H9 (cell line): ENCODE measurements at regions not wholly inside any gene's neighbourhood (a gene's known extent, or its start where the extent isn't known, plus 50 kb on each side); places are given as distances from the start of the nearest gene placed in this dataset.

Experiments
- DNase-seq: peaks from one replicate; pipeline ENCODE4 v3.0.0-alpha.2; 2017
- H2AFZ ChIP-seq: one replicate; pipeline ENCODE4 v1.6.1; 2013; ENCODE audit warnings: mild to moderate bottlenecking, low read length, control low read depth, moderate library complexity
- H2AK5ac ChIP-seq: 2 replicates; pipeline ENCODE4 v1.6.1; 2013; ENCODE audit warnings: low read length, control low read depth, mixed read lengths; ENCODE audit not compliant: insufficient read length
- H2BK120ac ChIP-seq: one replicate; pipeline ENCODE4 v1.6.1; 2013; ENCODE audit warnings: low read depth, mild to moderate bottlenecking, low read length, control low read depth, inconsistent platforms; ENCODE audit not compliant: poor library complexity, severe bottlenecking
- H2BK12ac ChIP-seq: 2 replicates; pipeline ENCODE4 v1.6.1; 2013; ENCODE audit warnings: low read length, control low read depth, mixed read lengths, low read depth; ENCODE audit not compliant: insufficient read length
- H2BK15ac ChIP-seq: 2 replicates; pipeline ENCODE4 v1.6.1; 2013; ENCODE audit warnings: low read depth, low read length, control low read depth
- H2BK20ac ChIP-seq: one replicate; pipeline ENCODE4 v1.6.1; 2013; ENCODE audit warnings: low read depth, mild to moderate bottlenecking, low read length, control low read depth, inconsistent platforms; ENCODE audit not compliant: poor library complexity, severe bottlenecking
- H2BK5ac ChIP-seq: 2 replicates; pipeline ENCODE4 v1.6.1; 2013; ENCODE audit warnings: low read length, control low read depth, mixed read lengths; ENCODE audit not compliant: insufficient read length
- H3K14ac ChIP-seq: 2 replicates; pipeline ENCODE4 v1.6.1; 2013; ENCODE audit warnings: low read length, control low read depth; ENCODE audit not compliant: insufficient read depth
- H3K18ac ChIP-seq: 2 replicates; pipeline ENCODE4 v1.6.1; 2013; ENCODE audit warnings: low read depth, mild to moderate bottlenecking, mixed read lengths, low read length, control low read depth; ENCODE audit not compliant: insufficient read length
- H3K23ac ChIP-seq: 2 replicates; pipeline ENCODE4 v1.6.1; 2013; ENCODE audit warnings: low read length, control low read depth, mixed read lengths, low read depth; ENCODE audit not compliant: insufficient read length
- H3K23me2 ChIP-seq: 2 replicates; pipeline ENCODE4 v1.6.1; 2013; ENCODE audit warnings: low read depth, mild to moderate bottlenecking, mixed read lengths, low read length, control low read depth; ENCODE audit not compliant: insufficient read length, poor library complexity, severe bottlenecking
- H3K27ac ChIP-seq: 2 replicates; pipeline ENCODE4 v1.5.1; 2013; ENCODE audit warnings: low read length, control low read depth, mixed read lengths, low read depth; ENCODE audit not compliant: insufficient read length
- H3K27me3 ChIP-seq: 2 replicates; pipeline ENCODE4 v1.6.1; 2013; ENCODE audit warnings: low read length, control low read depth, inconsistent platforms; ENCODE audit not compliant: insufficient read depth
- H3K4ac ChIP-seq: 2 replicates; pipeline ENCODE4 v1.6.1; 2013; ENCODE audit warnings: low read depth, mild to moderate bottlenecking, control low read depth, inconsistent platforms, low read length, moderate library complexity
- H3K4me1 ChIP-seq: 2 replicates; pipeline ENCODE4 v1.6.1; 2013; ENCODE audit warnings: low read length, control low read depth, inconsistent platforms; ENCODE audit not compliant: insufficient read depth
- H3K4me2 ChIP-seq: 2 replicates; pipeline ENCODE4 v1.6.1; 2013; ENCODE audit warnings: low read length, control low read depth, mixed read lengths; ENCODE audit not compliant: insufficient read length, insufficient read depth
- H3K56ac ChIP-seq: 2 replicates; pipeline ENCODE4 v1.6.1; 2013; ENCODE audit warnings: low read depth, mild to moderate bottlenecking, mixed read lengths, low read length, control low read depth; ENCODE audit not compliant: insufficient read length
- H3K79me1 ChIP-seq: 2 replicates; pipeline ENCODE4 v1.6.1; 2013; ENCODE audit warnings: low read depth, mild to moderate bottlenecking, moderate library complexity, low read length, control low read depth, inconsistent platforms; ENCODE audit not compliant: insufficient read depth, poor library complexity, severe bottlenecking
- H3K79me2 ChIP-seq: 2 replicates; pipeline ENCODE4 v1.6.1; 2013; ENCODE audit warnings: low read length, control low read depth, inconsistent platforms; ENCODE audit not compliant: insufficient read depth
- H3K9ac ChIP-seq: 2 replicates; pipeline ENCODE4 v1.6.1; 2013; ENCODE audit warnings: low read length, control low read depth, mixed read lengths; ENCODE audit not compliant: insufficient read length; ENCODE audit errors: extremely low read depth
- H3K9me3 ChIP-seq: one replicate; pipeline ENCODE4 v1.6.1; 2013; ENCODE audit warnings: low read depth, low read length, inconsistent platforms; ENCODE audit not compliant: control insufficient read depth
- H3T11ph ChIP-seq: one replicate; pipeline ENCODE4 v1.6.1; 2013; ENCODE audit warnings: mild to moderate bottlenecking, low read length, control low read depth, inconsistent platforms
- H4K20me1 ChIP-seq: one replicate; pipeline ENCODE4 v1.6.1; 2013; ENCODE audit not compliant: control insufficient read depth, insufficient read length, insufficient read depth
- H4K5ac ChIP-seq: 2 replicates; pipeline ENCODE4 v1.6.1; 2013; ENCODE audit warnings: low read depth, mild to moderate bottlenecking, mixed read lengths, low read length, control low read depth; ENCODE audit not compliant: insufficient read length
- H4K8ac ChIP-seq: replicated peaks from 2 replicates; pipeline ENCODE4 v1.6.1; 2013; ENCODE audit warnings: low read length, control low read depth, mixed read lengths, low read depth; ENCODE audit not compliant: insufficient read length
- H4K91ac ChIP-seq: 2 replicates; pipeline ENCODE4 v1.6.1; 2013; ENCODE audit warnings: low read depth, mild to moderate bottlenecking, moderate library complexity, mixed read lengths, low read length, control low read depth; ENCODE audit not compliant: insufficient read length
- H3K27ac Mint-ChIP-seq, 3 experiments: 2 replicates in 2 of 3; 3 replicates in 1 of 3; pipeline ENCODE4 v1.8.0; 2020 to 2021; ENCODE audit warnings: mixed read lengths in 3 of 3, mild to moderate bottlenecking in 1 of 3, moderate library complexity in 1 of 3
- H3K27me3 Mint-ChIP-seq: 2 replicates; pipeline ENCODE4 v1.8.0; 2021; ENCODE audit warnings: low read depth, mild to moderate bottlenecking, moderate library complexity, mixed read lengths
- H3K36me3 Mint-ChIP-seq, 3 experiments: 2 replicates in 2 of 3; 3 replicates in 1 of 3; pipeline ENCODE4 v1.8.0; 2020 to 2021; ENCODE audit warnings: low read depth in 3 of 3, mixed read lengths in 3 of 3; ENCODE audit not compliant: insufficient read depth in 1 of 3
- H3K4me1 Mint-ChIP-seq, 2 experiments: 2 replicates each; pipeline ENCODE4 v1.8.0; 2020; ENCODE audit warnings: mixed read lengths in 2 of 2
- H3K4me3 Mint-ChIP-seq, 2 experiments: 2 replicates in 1 of 2; 3 replicates in 1 of 2; pipeline ENCODE4 v1.8.0; 2020 to 2021; ENCODE audit warnings: mild to moderate bottlenecking in 2 of 2, mixed read lengths in 2 of 2, moderate library complexity in 1 of 2
- H3K9me3 Mint-ChIP-seq, 2 experiments: 2 replicates in 1 of 2; 3 replicates in 1 of 2; pipeline ENCODE4 v1.8.0; 2020; ENCODE audit warnings: mild to moderate bottlenecking in 2 of 2, mixed read lengths in 2 of 2, moderate library complexity in 1 of 2
- CTCF ChIP-seq: fragments of 200-600 bp; sonication (generic); conservative IDR thresholded peaks from 3 replicates; pipeline ENCODE4 v1.8.0; 2021; ENCODE audit warnings: antibody characterized with exemption, mild to moderate bottlenecking
- WGBS: extraction: QIAGEN DNeasy Blood & Tissue Kit; methylation state at CpG from one replicate; pipeline ENCODE4 v1.1.7; 2013; ENCODE audit warnings: missing lambda C conversion rate, low lambda C conversion rate, mixed read lengths; ENCODE audit not compliant: insufficient read length; ENCODE audit errors: extremely low coverage; 5-methylcytosine and 5-hydroxymethylcytosine counted together

- Histone ChIP-seq H4K5ac (no peak overlapping the region), H3T11ph (no peak overlapping the region), H4K8ac (no peak overlapping the region), H3K27me3 (no peaks in the 10 kb centered on the region), H3K56ac (no peak overlapping the region), H2BK120ac (no peak overlapping the region), H3K4me1 (no peaks in the 10 kb centered on the region), H3K79me1 (no peaks in the 10 kb centered on the region), H3K9ac (no peak overlapping the region), H3K4ac (no peak overlapping the region), H3K14ac (no peak overlapping the region), H3K4me2 (no peak overlapping the region), H2BK5ac (no peak overlapping the region), H2BK20ac (no peak overlapping the region), H3K9me3 (no peaks in the 10 kb centered on the region), H2AFZ (no peak overlapping the region), H2BK15ac (no peak overlapping the region), H3K79me2 (no peaks in the 10 kb centered on the region), H3K18ac (no peak overlapping the region), H4K91ac (no peak overlapping the region), H4K20me1 (no peaks in the 10 kb centered on the region), H2AK5ac (no peak overlapping the region), H2BK12ac (no peak overlapping the region), H3K23ac (no peak overlapping the region), H3K23me2 (no peaks in the 10 kb centered on the region), H3K27ac (no peak overlapping the region)
- H3K27ac Mint-ChIP-seq: no peak overlapping the region
- H3K27me3 Mint-ChIP-seq: no peaks in the 10 kb centered on the region; the same call in 1 of the 2 replicates
- WGBS: no CpG with 5 or more reads among the region's 1 CpG
- H3K9me3 Mint-ChIP-seq: peaks cover 0 to 30% of the 10 kb centered on the region in 2 experiments; a peak in 3 of 5 replicates
- DNase-seq: no peak
- H3K4me3 Mint-ChIP-seq: no peak overlapping the region
- H3K36me3 Mint-ChIP-seq: peaks cover 2 to 8% (median 7%) of the 10 kb centered on the region in 3 experiments; a peak in 5 of 7 replicates
- no peaks in the 10 kb centered on the region for H3K4me1 Mint-ChIP-seq
- TF ChIP-seq CTCF: no peak
Observed at GRCh38 chrX:42857766-42858165, 79.8 kb upstream of the PPP1R2C start.
